ENCODE measurements at regions not wholly inside any gene's neighbourhood (a gene's known extent, or its start where the extent isn't known, plus 50 kb on each side); places are given as distances from the start of the nearest gene placed in this dataset.
"Not testable (repeated sequence)": the region's sequence is repeated elsewhere in the genome, so short reads cannot be mapped to it uniquely, and the experiment has no call there.

- TF ChIP-seq, protein P1, sequence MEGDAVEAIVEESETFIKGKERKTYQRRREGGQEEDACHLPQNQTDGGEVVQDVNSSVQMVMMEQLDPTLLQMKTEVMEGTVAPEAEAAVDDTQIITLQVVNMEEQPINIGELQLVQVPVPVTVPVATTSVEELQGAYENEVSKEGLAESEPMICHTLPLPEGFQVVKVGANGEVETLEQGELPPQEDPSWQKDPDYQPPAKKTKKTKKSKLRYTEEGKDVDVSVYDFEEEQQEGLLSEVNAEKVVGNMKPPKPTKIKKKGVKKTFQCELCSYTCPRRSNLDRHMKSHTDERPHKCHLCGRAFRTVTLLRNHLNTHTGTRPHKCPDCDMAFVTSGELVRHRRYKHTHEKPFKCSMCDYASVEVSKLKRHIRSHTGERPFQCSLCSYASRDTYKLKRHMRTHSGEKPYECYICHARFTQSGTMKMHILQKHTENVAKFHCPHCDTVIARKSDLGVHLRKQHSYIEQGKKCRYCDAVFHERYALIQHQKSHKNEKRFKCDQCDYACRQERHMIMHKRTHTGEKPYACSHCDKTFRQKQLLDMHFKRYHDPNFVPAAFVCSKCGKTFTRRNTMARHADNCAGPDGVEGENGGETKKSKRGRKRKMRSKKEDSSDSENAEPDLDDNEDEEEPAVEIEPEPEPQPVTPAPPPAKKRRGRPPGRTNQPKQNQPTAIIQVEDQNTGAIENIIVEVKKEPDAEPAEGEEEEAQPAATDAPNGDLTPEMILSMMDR (conservative IDR thresholded peaks at IDR 0.05; ENCODE audit: low read length) = not testable (repeated sequence)
- TF ChIP-seq EZH2phosphoT487 (IDR thresholded peaks at IDR 0.05; ENCODE audit: borderline replicate concordance) = not testable (repeated sequence)
Measured at GRCh38 chr22:49511393-49512189, 316.1 kb downstream of the BRD1 start.
